ENCODE measurements at regions not wholly inside any gene's neighbourhood (a gene's known extent, or its start where the extent isn't known, plus 50 kb on each side); places are given as distances from the start of the nearest gene placed in this dataset.
"Not testable (repeated sequence)": the region's sequence is repeated elsewhere in the genome, so short reads cannot be mapped to it uniquely, and the experiment has no call there.

GRCh38 chr10:117492504-117492903 lies 50.0 kb upstream of the EMX2 start:
- no peak for TF ChIP-seq CTCF (IDR thresholded peaks at IDR 0.05; ENCODE audit: low read depth, low read length)
- no peak for DNase-seq (ENCODE audit: low read depth in 2 of 2)
- H3K4me3 ChIP-seq (replicated peaks in 1 of 2; ENCODE audit: low read depth in 2 of 2, low read length in 2 of 2) = no peak overlapping the region

DNA sequence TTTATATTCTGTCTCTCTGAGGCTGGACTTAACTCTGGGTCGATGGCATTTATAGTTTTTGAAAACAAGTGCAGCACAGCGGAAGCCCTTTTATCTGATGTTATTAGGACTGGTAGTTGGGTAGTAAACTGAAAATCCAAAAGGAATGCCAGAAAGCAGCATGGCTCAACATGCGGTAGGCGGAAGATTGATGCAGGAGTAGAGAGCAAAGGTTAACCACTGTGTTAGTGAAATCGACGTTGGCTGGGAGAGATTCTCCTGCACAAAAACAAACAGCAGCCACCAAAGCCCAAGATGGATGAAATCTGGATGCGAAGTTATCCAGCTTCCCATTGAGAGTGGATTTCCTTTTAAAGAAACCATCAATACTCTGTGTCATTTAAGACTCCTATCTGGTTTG lies 54.5 kb upstream of the EMX2 start:
- no peak for DNase-seq (ENCODE audit: low read depth in 2 of 2)
- H3K4me3 ChIP-seq (replicated peaks in 1 of 2; ENCODE audit: low read depth in 2 of 2, low read length in 2 of 2) = no peak overlapping the region

GRCh38 chr10:117486606-117487005 lies 55.9 kb upstream of the EMX2 start:
- no peak overlapping the region for H3K4me3 ChIP-seq (replicated peaks in 1 of 2; ENCODE audit: low read depth in 2 of 2, low read length in 2 of 2)
- TF ChIP-seq CTCF (IDR thresholded peaks at IDR 0.05; ENCODE audit: low read depth, low read length) = no peak
- no peak for DNase-seq (ENCODE audit: low read depth in 2 of 2)

More for the DNA sequence above, 54.5 kb upstream of the EMX2 start:
- TF ChIP-seq CTCF (IDR thresholded peaks at IDR 0.05; ENCODE audit: low read depth, low read length) = no peak

- TF ChIP-seq CTCF (IDR thresholded peaks at IDR 0.05; ENCODE audit: low read depth, low read length) = no peak
- H3K4me3 ChIP-seq (replicated peaks in 1 of 2; ENCODE audit: low read depth in 2 of 2, low read length in 2 of 2) = no peak overlapping the region
- no peak for DNase-seq (ENCODE audit: low read depth in 2 of 2)
Observed at GRCh38 chr10:117483056-117483590, 59.4 kb upstream of the EMX2 start.

- not testable (repeated sequence) for DNase-seq (ENCODE audit: low read depth in 2 of 2); H3K4me3 ChIP-seq (replicated peaks in 1 of 2; ENCODE audit: low read depth in 2 of 2, low read length in 2 of 2)
Observed at GRCh38 chr10:117481011-117481410, 61.5 kb upstream of the EMX2 start.

GRCh38 chr10:117480097-117480496 lies 62.4 kb upstream of the EMX2 start:
- TF ChIP-seq CTCF (IDR thresholded peaks at IDR 0.05; ENCODE audit: low read depth, low read length) = no peak
- no peak for DNase-seq (ENCODE audit: low read depth in 2 of 2)
- no peak overlapping the region for H3K4me3 ChIP-seq (replicated peaks in 1 of 2; ENCODE audit: low read depth in 2 of 2, low read length in 2 of 2)

DNA sequence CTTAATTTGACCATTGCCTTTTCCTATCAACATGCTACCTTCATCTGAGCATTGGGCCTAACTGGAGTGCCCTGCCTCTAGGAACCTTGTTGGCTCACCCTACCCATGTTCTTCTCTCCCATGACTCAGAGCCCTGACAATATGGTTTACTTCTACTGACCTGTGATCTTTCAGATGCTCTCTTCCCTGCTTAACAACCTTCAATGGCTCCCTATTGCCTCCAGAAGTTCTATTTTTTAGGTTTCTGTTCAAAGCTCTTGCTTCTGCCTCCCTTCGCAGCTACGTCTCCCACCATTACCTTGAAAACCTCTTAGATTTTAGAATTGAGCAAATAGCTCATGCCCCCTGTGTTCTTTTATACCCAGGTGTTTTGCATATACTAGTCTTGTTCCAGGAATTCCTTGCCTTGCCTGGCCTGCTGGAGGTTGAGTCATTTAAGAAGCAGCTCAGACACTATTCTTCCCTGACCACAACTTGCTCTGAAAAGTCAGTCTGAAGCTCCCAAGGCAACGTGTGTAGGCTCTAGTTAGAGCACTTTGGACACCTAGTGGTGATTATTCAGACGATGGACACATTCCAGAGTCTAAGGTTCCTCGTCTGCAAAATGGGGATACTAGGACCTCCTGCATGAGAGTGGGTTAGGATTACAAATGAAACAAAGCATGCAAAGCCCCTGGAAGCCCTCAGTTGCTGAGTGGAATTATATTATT lies 64.4 kb upstream of the EMX2 start:
- TF ChIP-seq CTCF (IDR thresholded peaks at IDR 0.05; ENCODE audit: low read depth, low read length) = no peak
- DNase-seq (ENCODE audit: low read depth in 2 of 2) = peak; percentile 69 to 79
- H3K4me3 ChIP-seq (replicated peaks in 1 of 2; ENCODE audit: low read depth in 2 of 2, low read length in 2 of 2) = no peak overlapping the region

All from cardiac fibroblast (primary cell).